Erythroblast (primary cell): ENCODE measurements at regions not wholly inside any gene's neighbourhood (a gene's known extent, or its start where the extent isn't known, plus 50 kb on each side); places are given as distances from the start of the nearest gene placed in this dataset.

ENCODE experiments used
- GATA1 ChIP-seq: IDR thresholded peaks from 2 replicates; pipeline ENCODE4 v1.6.1; 2011; ENCODE audit warnings: low read depth, mild to moderate bottlenecking, control low read depth, low read length, moderate library complexity
- POLR2A ChIP-seq: IDR thresholded peaks from 2 replicates; pipeline ENCODE4 v1.6.1; 2011; ENCODE audit warnings: mild to moderate bottlenecking, low read length

GRCh38 chr7:128146052-128146451 is 95.0 kb upstream of the LEP start:
- TF ChIP-seq POLR2A, result no peak
- no peak for TF ChIP-seq GATA1
